GM19455 (cell line): ENCODE measurements at regions not wholly inside any gene's neighbourhood (a gene's known extent, or its start where the extent isn't known, plus 50 kb on each side); places are given as distances from the start of the nearest gene placed in this dataset.
"Not testable (repeated sequence)": the region's sequence is repeated elsewhere in the genome, so short reads cannot be mapped to it uniquely, and the experiment has no call there.

Experiments used
- ATAC-seq: cut with Tn5 transposase; IDR thresholded peaks from one replicate; pipeline ENCODE4 v1.9.1; 2021; ENCODE audit not compliant: unreplicated experiment

DNA sequence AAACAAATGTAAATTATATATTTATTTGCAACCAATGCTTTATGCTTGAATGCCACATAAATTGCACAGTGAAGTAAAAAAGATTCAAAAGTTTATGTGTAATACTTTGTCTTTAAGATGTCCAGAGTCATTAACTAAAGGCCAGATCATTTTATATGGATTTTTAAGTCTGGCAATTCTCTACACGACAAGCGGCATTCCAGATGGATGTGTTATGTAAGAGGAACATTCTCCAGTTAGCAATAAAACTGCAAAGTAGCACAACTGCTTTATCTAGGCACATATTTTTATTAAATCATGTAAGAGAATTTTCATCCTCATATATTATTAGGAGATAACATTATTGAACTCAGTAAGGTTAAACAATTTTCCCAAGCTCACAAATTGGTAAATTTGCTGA, 1717.7 kb upstream of the SEL1L start:
- ATAC-seq: no peak

DNA sequence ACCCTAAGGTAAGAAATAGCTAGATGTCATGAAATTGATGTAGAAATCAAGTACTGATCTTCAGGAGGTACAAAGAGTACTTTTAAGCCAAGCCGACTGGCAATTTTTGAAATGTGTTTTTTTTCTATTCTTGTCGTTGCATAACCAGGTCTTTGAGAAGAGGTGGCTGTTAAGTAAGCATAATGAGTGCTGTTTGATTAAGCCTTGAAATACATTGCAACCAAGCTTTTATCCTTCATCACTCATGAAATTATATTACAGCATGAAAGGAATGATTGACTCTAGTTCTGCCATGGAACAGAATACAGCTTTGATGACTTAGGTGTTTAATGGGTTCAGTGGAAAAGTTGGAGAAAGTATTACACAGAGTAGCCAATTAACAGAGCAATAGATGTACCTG, 1720.2 kb upstream of the SEL1L start:
- no peak for ATAC-seq

DNA sequence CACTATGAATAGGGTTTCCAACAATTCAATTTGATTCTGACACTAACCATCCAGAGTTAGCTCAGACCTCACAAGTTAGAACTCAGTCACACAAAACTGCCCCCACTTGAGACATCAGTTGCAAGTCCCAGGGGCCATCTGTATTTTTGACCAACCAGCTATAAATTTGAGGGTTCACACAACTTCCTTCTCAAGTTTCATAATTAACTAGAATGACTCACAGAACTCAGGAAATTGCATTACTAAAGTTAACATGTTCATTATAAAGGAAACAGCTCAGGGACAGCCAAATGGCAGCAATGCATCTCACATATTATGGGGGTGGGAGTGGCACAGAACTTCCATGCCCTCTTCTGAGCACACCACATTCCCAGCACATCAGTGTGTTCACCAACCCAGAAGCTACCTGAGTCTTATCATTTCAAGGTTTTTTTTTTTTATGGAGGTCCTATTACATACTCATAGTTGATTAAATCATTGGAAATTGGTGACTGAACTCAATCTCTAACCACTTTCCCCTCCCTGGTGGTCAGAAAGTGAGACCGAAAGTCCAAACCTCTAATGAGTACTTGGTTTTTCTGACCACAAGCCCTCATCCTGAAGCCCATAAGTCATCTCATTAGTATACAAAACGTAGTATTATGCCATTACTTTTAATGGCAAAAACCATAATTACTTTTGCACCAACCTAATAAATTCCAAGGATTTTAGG, 1721.5 kb upstream of the SEL1L start:
- no peak for ATAC-seq

DNA sequence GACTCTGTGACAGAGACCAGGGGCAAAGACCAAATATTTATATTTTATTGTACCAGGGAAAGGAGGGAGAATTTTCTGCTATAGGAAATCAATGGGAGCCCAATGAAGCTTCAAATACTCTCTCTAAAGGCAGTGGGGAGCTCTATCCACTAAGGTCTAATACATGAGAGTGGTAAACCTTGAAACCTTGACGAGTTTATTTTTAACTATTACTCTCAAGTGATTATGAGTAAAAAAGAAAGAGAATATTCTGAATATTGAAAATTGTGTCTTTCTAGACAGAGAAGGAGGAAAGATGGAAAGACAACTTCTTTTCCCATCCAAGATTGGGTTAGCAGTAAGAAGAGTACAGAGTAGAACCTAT, 1722.1 kb upstream of the SEL1L start:
- ATAC-seq: no peak

DNA sequence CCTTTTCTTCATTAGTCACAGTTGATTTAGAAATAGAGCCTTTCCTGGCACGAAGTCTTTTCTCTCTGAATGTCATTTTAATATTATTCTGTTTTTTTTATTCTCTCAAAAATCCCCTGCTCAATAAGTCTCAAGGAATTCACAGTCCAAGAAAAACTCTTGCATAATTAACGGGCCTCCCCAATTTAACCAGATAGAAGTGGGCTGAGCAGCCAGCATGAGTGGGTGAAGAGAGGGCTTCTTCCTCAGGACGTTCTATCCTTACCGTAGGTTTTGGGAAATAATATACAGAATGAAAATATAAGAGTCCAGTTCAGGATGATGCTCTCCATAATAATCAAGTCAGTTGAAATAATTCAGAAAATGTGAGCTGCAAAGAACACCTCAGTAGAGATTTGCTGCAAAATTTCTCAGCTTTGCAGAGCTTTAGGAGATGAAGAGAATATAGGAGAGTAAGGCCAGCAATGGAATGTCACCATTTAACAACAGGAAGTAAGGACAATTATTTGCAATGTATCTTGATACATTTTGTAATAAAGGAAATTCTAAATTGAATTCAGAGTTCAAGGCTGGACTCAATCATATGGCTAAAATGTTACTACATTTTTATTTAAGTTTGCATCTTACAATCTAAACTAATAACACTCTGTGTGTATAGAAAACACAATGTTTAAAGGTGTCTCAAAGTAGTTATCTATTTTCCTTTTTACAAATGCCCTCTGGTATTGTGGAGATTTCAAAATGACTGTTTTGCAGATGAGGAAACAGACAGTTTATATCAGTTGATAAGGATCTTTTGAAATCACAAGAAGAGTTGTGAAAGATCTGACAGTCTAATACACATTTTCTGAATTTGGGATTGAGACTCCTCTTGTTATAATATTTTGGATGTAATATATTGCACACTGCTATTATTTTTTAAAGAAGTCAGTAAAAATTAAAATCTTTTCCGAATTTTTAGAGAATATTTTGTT, 1724.1 kb upstream of the SEL1L start:
- no peak for ATAC-seq

GRCh38 chr14:83260751-83261150, 1727.1 kb upstream of the SEL1L start:
- no peak for ATAC-seq

DNA sequence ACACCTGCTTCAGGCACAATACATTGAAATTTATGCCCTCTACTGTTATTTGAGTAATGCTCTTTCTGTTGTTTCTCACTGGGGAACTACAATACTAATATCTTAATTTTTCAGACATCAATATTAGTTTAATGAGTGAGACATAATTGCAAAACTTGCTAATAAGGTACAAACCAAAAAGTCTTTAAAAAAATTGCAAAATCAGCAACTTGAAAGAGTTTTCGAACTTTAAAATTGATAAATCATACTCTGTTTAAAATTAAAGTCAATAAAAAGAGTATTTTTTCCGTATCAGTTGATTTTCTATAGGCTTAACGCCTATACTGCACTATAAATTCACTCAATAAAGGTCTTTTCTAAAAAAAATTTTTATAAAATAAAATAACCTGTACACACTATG, 1735.9 kb upstream of the SEL1L start:
- ATAC-seq: no peak

GRCh38 chr14:83271663-83272062, 1738.0 kb upstream of the SEL1L start:
- no peak for ATAC-seq

GRCh38 chr14:83280719-83281118, 1747.1 kb upstream of the SEL1L start:
- no peak for ATAC-seq

DNA sequence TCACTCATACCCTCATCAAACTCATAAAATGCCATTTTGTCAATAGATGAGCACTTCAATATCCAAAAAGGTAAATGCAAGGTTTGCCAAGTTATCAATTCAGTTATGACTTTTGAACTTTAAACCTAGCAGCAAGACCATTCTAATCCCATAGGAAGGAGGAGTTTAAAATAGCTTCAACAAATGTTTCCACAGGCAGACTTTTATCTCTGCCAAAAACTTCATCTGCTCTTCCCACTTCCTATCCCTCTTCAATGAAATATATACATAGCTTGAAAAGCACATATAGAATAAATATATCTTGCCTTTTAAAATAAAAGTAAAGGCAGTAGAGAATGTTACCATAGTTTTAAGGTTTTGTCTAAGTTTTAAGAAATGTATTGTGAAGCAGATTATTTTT, 1749.1 kb upstream of the SEL1L start:
- no peak for ATAC-seq

GRCh38 chr14:83287300-83287699, 1753.6 kb upstream of the SEL1L start:
- ATAC-seq: no peak

GRCh38 chr14:83289390-83289789, 1755.7 kb upstream of the SEL1L start:
- ATAC-seq: no peak

DNA sequence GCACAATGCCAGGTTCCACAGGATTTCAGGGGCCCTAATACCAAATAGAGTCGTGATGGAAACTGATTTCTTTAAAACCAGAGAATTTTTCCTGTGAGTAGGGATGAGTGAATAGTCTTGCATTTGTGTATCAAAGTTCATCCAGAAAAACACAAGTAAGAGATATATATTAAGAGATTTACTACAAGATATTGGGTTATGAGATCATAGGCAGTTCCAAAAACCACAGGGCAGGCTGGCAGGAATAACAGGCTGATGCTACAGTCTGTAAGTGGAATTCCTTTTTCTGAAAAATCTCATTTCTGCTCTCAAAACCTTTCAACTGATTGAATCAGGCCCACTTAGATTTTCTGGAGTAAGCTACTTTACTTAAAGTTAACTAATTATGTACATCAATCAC, 1756.2 kb upstream of the SEL1L start:
- ATAC-seq: no peak

GRCh38 chr14:83290447-83290846, 1756.8 kb upstream of the SEL1L start:
- ATAC-seq: no peak

GRCh38 chr14:83291714-83292113, 1758.1 kb upstream of the SEL1L start:
- ATAC-seq: no peak

GRCh38 chr14:83294941-83295340, 1761.3 kb upstream of the SEL1L start:
- no peak for ATAC-seq

- no peak for ATAC-seq
Measured at GRCh38 chr14:83297361-83297760, 1763.7 kb upstream of the SEL1L start.

GRCh38 chr14:83298016-83298415, 1764.4 kb upstream of the SEL1L start:
- not testable (repeated sequence) for ATAC-seq

- no peak for ATAC-seq
Measured at GRCh38 chr14:83300476-83301064, 1766.9 kb upstream of the SEL1L start.

DNA sequence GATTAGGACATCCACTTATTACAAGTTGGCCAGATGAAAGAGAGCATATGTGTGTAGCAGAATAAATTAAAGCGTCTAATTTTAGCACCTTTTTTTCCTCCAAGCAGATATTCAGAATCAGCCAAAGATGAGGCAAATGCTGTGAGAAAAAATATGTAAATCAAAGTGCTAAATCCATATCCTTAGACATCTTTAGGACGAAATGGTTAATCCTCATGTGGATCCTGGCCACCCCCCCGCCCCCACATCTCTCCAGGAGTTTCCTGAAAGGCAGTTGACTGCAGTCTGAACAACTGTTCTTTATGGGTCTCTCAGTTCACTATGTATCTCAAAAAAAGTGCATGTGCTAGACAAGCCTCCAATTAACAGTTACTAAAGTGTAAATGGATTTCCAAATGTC, 1768.1 kb upstream of the SEL1L start:
- no peak for ATAC-seq

DNA sequence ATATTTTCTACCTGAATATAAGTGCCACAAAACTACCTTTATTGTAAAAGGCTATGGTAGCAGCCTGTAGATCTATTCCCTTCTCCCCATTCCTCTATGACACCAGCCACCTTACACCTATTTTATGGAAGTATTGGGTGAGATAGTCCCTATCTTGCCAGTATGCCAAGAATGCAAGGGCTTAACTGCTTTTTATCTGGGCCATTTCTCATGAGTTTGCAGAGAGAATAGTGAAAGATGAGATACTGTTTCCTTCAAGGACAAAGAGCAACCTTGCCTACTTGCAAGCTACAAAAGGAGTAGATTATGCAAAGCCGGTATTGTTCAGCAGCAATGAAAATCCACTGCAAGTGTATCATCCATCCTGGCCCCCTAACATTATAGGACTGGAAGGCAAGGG, 1775.6 kb upstream of the SEL1L start:
- ATAC-seq: no peak

GRCh38 chr14:83309833-83310232, 1776.2 kb upstream of the SEL1L start:
- no peak for ATAC-seq
